OCI-LY3 (cell line): ENCODE measurements at regions not wholly inside any gene's neighbourhood (a gene's known extent, or its start where the extent isn't known, plus 50 kb on each side); places are given as distances from the start of the nearest gene placed in this dataset.

Source experiments
- H2AFZ ChIP-seq: fragments of 200-600, 300-600 bp; shearing (Covaris generic); 2 replicates; pipeline ENCODE4 v1.6.0; 2014; ENCODE audit warnings: antibody characterized with exemption, low read depth, low read length
- H3K27ac ChIP-seq: fragments of 200-600, 300-600 bp; sonication (generic); 2 replicates; pipeline ENCODE4 v1.5.1; 2014; ENCODE audit warnings: mild to moderate bottlenecking, low read length, moderate library complexity, mixed read lengths
- H3K27me3 ChIP-seq: fragments of 200-600, 300-600 bp; sonication (generic); 2 replicates; pipeline ENCODE4 v1.6.1; 2014; ENCODE audit warnings: low read depth, low read length, mixed read lengths
- H3K36me3 ChIP-seq: fragments of 200-600, 300-600 bp; sonication (generic); replicated peaks from 2 replicates; pipeline ENCODE3; 2014; ENCODE audit warnings: low read depth, low read length, mixed read lengths
- H3K4me1 ChIP-seq: fragments of 300-600, 200-600 bp; sonication (generic); 2 replicates; pipeline ENCODE4 v1.6.1; 2014; ENCODE audit warnings: low read length, mixed read lengths
- H3K4me2 ChIP-seq: fragments of 200-600, 300-600 bp; sonication (generic); 2 replicates; pipeline ENCODE4 v1.6.1; 2014; ENCODE audit warnings: low read length, mixed read lengths
- H3K4me3 ChIP-seq: fragments of 300-600, 200-600 bp; sonication (generic); 2 replicates; pipeline ENCODE4 v1.5.1; 2014; ENCODE audit warnings: antibody characterized with exemption, mild to moderate bottlenecking, low read length, moderate library complexity
- H3K79me2 ChIP-seq: fragments of 300-600, 200-600 bp; shearing (Covaris generic); 2 replicates; pipeline ENCODE4 v1.6.1; 2014; ENCODE audit warnings: mild to moderate bottlenecking, low read length, mixed read lengths
- H3K9ac ChIP-seq: fragments of 300-600, 200-600 bp; shearing (Covaris generic); 2 replicates; pipeline ENCODE4 v1.6.0; 2014; ENCODE audit warnings: mild to moderate bottlenecking, low read length, moderate library complexity
- H3K9me3 ChIP-seq: fragments of 200-600, 300-600 bp; shearing (Covaris generic); 2 replicates; pipeline ENCODE4 v1.6.1; 2014; ENCODE audit warnings: low read length, mixed read lengths; ENCODE audit not compliant: insufficient read depth
- H4K20me1 ChIP-seq: fragments of 200-600, 300-600 bp; sonication (generic); 2 replicates; pipeline ENCODE4 v1.6.1; 2016; ENCODE audit warnings: low read length, mixed read lengths; ENCODE audit not compliant: insufficient read depth
- CTCF ChIP-seq: fragments of 200-600, 300-600 bp; sonication (generic); IDR thresholded peaks from 2 replicates; pipeline ENCODE4 v1.5.1; 2014; ENCODE audit warnings: antibody characterized with exemption, low read length, low read depth
- EZH2phosphoT487 ChIP-seq: fragments of 200-600 bp; shearing (Covaris generic); IDR thresholded peaks from 2 replicates; pipeline ENCODE4 v1.6.1; 2018; ENCODE audit warnings: antibody characterized with exemption, mixed run types, low read depth

GRCh38 chr2:204180649-204181048 lies 244.1 kb downstream of the ICOS start:
- Histone ChIP-seq H4K20me1 (no peaks in the 10 kb centered on the region), H3K4me3 (no peak overlapping the region), H3K4me2 (no peak overlapping the region), H3K27me3 (peaks cover 4% of the 10 kb centered on the region; the same call in 1 of the 2 replicates), H3K9ac (no peak overlapping the region), H2AFZ (no peak overlapping the region), H3K27ac (no peak overlapping the region), H3K36me3 (no peaks in the 10 kb centered on the region), H3K4me1 (peaks cover 10% of the 10 kb centered on the region; the same call in 1 of the 2 replicates), H3K79me2 (no peaks in the 10 kb centered on the region), H3K9me3 (no peaks in the 10 kb centered on the region)
- TF ChIP-seq CTCF (no peak), EZH2phosphoT487 (no peak)

DNA sequence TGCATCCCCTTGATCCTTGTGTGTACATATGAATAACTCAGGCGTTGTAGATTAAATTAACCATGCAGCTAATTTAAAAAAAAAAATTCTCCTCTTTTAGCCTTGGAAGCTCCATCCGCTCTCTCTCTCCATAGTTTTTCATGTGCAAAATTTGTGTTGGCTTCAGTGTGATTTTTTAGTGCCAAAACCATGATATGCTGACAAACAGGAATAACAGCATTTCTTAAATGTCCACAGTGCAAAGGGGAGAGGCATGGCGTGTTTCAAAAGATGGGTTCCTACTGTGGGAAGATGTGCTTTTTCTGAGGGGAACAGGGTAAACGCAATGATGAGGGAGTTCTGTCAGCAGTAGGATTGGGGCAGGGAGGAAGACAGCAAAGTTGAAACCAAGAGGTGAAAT lies 247.0 kb downstream of the ICOS start:
- no peak overlapping the region for H3K9ac ChIP-seq
- no peaks in the 10 kb centered on the region for H3K9me3 ChIP-seq
- TF ChIP-seq CTCF (no peak), EZH2phosphoT487 (no peak)
- no peaks in the 10 kb centered on the region for H3K79me2 ChIP-seq
- no peaks in the 10 kb centered on the region for H4K20me1 ChIP-seq
- peaks cover 6% of the 10 kb centered on the region; the same call in 1 of the 2 replicates for H3K4me1 ChIP-seq
- no peak overlapping the region for H3K4me2 ChIP-seq
- no peaks in the 10 kb centered on the region for H3K36me3 ChIP-seq
- H3K27ac ChIP-seq = no peak overlapping the region
- no peak overlapping the region for H2AFZ ChIP-seq
- H3K27me3 ChIP-seq = peaks cover 4% of the 10 kb centered on the region; the same call in 1 of the 2 replicates
- H3K4me3 ChIP-seq = no peak overlapping the region

- no peaks in the 10 kb centered on the region for H3K79me2 ChIP-seq
- peaks cover 4% of the 10 kb centered on the region; the same call in 1 of the 2 replicates for H3K27me3 ChIP-seq
Observed at GRCh38 chr2:204184226-204184625, 247.7 kb downstream of the ICOS start.

More at GRCh38 chr2:204184226-204184625, 247.7 kb downstream of the ICOS start:
- H3K9ac ChIP-seq = no peak overlapping the region
- H3K27ac ChIP-seq = no peak overlapping the region
- H3K4me3 ChIP-seq = no peak overlapping the region
- TF ChIP-seq CTCF = no peak
- no peak for TF ChIP-seq EZH2phosphoT487
- no peaks in the 10 kb centered on the region for H3K36me3 ChIP-seq
- H3K9me3 ChIP-seq = no peaks in the 10 kb centered on the region
- no peak overlapping the region for H3K4me2 ChIP-seq
- H4K20me1 ChIP-seq = no peaks in the 10 kb centered on the region
- peaks cover 6% of the 10 kb centered on the region; the same call in 1 of the 2 replicates for H3K4me1 ChIP-seq
- H2AFZ ChIP-seq = no peak overlapping the region
